Stimulated activated CD8-positive, alpha-beta memory T cell treated with anti-CD3 and anti-CD28 coated beads, Interleukin-7, amount 100 ng/mL, for 24 hours (primary cell): ENCODE measurements at regions not wholly inside any gene's neighbourhood (a gene's known extent, or its start where the extent isn't known, plus 50 kb on each side); places are given as distances from the start of the nearest gene placed in this dataset.

Experiments used
- DNase-seq: peaks from one replicate; pipeline ENCODE4 v3.0.0-alpha.2; 2020; ENCODE audit warnings: low read depth

GRCh38 chr4:184575306-184575705 lies 73.9 kb downstream of the CASP3 start:
- DNase-seq = no peak

- DNase-seq = no peak
Observed at GRCh38 chr4:184574861-184575260, 74.4 kb downstream of the CASP3 start.

- DNase-seq = no peak
Observed at GRCh38 chr4:184573701-184574100, 75.5 kb downstream of the CASP3 start.

GRCh38 chr4:184568770-184569169 lies 80.5 kb downstream of the CASP3 start:
- DNase-seq = no peak

GRCh38 chr4:184563621-184564020 lies 85.6 kb downstream of the CASP3 start:
- DNase-seq = no peak

- DNase-seq = no peak
Observed at GRCh38 chr4:184558996-184559395, 84.6 kb upstream of the IRF2 start.

GRCh38 chr4:184553891-184554290 lies 79.5 kb upstream of the IRF2 start:
- no peak for DNase-seq

GRCh38 chr4:184550476-184550875 lies 76.1 kb upstream of the IRF2 start:
- DNase-seq = no peak

- no peak for DNase-seq
Observed at GRCh38 chr4:184548648-184549341, 74.4 kb upstream of the IRF2 start.

- DNase-seq = no peak
Observed at GRCh38 chr4:184548316-184548647, 73.9 kb upstream of the IRF2 start.

GRCh38 chr4:184544788-184545409 lies 70.5 kb upstream of the IRF2 start:
- DNase-seq = no peak

- DNase-seq = no peak
Observed at GRCh38 chr4:184541907-184542306, 67.6 kb upstream of the IRF2 start.

- DNase-seq = no peak
Observed at GRCh38 chr4:184540307-184540706, 66.0 kb upstream of the IRF2 start.

- no peak for DNase-seq
Observed at GRCh38 chr4:184538023-184538599, 63.8 kb upstream of the IRF2 start.

- DNase-seq = peak; percentile 87
Observed at GRCh38 chr4:184537269-184538022, 63.1 kb upstream of the IRF2 start.

- DNase-seq = no peak
Observed at GRCh38 chr4:184536881-184537248, 62.5 kb upstream of the IRF2 start.

GRCh38 chr4:184536065-184536880 lies 61.9 kb upstream of the IRF2 start:
- no peak for DNase-seq

GRCh38 chr4:184534511-184535391 lies 60.4 kb upstream of the IRF2 start:
- DNase-seq = no peak

GRCh38 chr4:184533908-184534307 lies 59.6 kb upstream of the IRF2 start:
- no peak for DNase-seq

GRCh38 chr4:184531008-184531407 lies 56.7 kb upstream of the IRF2 start:
- DNase-seq = no peak

GRCh38 chr4:184529283-184529682 lies 54.9 kb upstream of the IRF2 start:
- DNase-seq = no peak
